ENCODE measurements at regions not wholly inside any gene's neighbourhood (a gene's known extent, or its start where the extent isn't known, plus 50 kb on each side); places are given as distances from the start of the nearest gene placed in this dataset.
"Not testable (repeated sequence)": the region's sequence is repeated elsewhere in the genome, so short reads cannot be mapped to it uniquely, and the experiment has no call there.

GRCh38 chr2:18966131-18966530 is 376.8 kb upstream of the NT5C1B start:
- Histone ChIP-seq H3K4me1 (replicated peaks in 1 of 2) (no peaks in the 10 kb centered on the region), H3K27ac (no peak overlapping the region), H3K4me3 (no peak overlapping the region)
- in situ Hi-C loops (cut with MboI; ENCODE audit: low pct_unique_long_range_greater_than_20kb in 2 of 9, low sequenced_read_pairs in 9 of 9, unreplicated experiment in 9 of 9), result no loop called here
- 0 to 38% (median 17%) methylated on average over 1 of the region's 1 CpG; no CpG with 5 or more reads in 3 of the 10 experiments for WGBS, 10 experiments
- no peak for ATAC-seq (replicated peaks in 6 of 8)

GRCh38 chr2:18963739-18964256 is 374.4 kb upstream of the NT5C1B start:
- 54 to 100% (median 91%) methylated on average over 1 to 3 of the region's 3 CpGs; no CpG with 5 or more reads in 1 of the 10 experiments for WGBS, 10 experiments
- H3K4me1 ChIP-seq (replicated peaks in 1 of 2); H3K27ac ChIP-seq; in situ Hi-C loops (cut with MboI; ENCODE audit: low pct_unique_long_range_greater_than_20kb in 2 of 9, low sequenced_read_pairs in 9 of 9, unreplicated experiment in 9 of 9); ATAC-seq (replicated peaks in 6 of 8); H3K4me3 ChIP-seq: not testable (repeated sequence)

GRCh38 chr2:18961991-18962421 is 372.6 kb upstream of the NT5C1B start:
- no peak for ATAC-seq (replicated peaks in 6 of 8)
- Histone ChIP-seq H3K4me3 (no peak overlapping the region), H3K4me1 (replicated peaks in 1 of 2) (no peaks in the 10 kb centered on the region), H3K27ac (no peak overlapping the region)
- 17 to 98% (median 91%) methylated on average over 1 to 13 of the region's 14 CpGs; no CpG with 5 or more reads in 1 of the 10 experiments for WGBS, 10 experiments
- in situ Hi-C loops (cut with MboI; ENCODE audit: low pct_unique_long_range_greater_than_20kb in 2 of 9, low sequenced_read_pairs in 9 of 9, unreplicated experiment in 9 of 9), result no loop called here

GRCh38 chr2:18959952-18960717 is 370.8 kb upstream of the NT5C1B start:
- no peak for ATAC-seq (replicated peaks in 6 of 8)
- Histone ChIP-seq H3K4me1 (replicated peaks in 1 of 2) (no peaks in the 10 kb centered on the region), H3K4me3 (no peak overlapping the region), H3K27ac (no peak overlapping the region)
- in situ Hi-C loops (cut with MboI; ENCODE audit: low pct_unique_long_range_greater_than_20kb in 2 of 9, low sequenced_read_pairs in 9 of 9, unreplicated experiment in 9 of 9), result no loop called here

GRCh38 chr2:18959200-18959599 is 369.8 kb upstream of the NT5C1B start:
- no peak for ATAC-seq (replicated peaks in 6 of 8)
- H3K27ac ChIP-seq, result no peak overlapping the region
- no peak overlapping the region for H3K4me3 ChIP-seq
- 50 to 100% (median 86%) methylated on average over 1 of the region's 1 CpG; no CpG with 5 or more reads in 3 of the 10 experiments for WGBS, 10 experiments
- H3K4me1 ChIP-seq (replicated peaks in 1 of 2), result no peaks in the 10 kb centered on the region
- in situ Hi-C loops (cut with MboI; ENCODE audit: low pct_unique_long_range_greater_than_20kb in 2 of 9, low sequenced_read_pairs in 9 of 9, unreplicated experiment in 9 of 9), result no loop called here

DNA sequence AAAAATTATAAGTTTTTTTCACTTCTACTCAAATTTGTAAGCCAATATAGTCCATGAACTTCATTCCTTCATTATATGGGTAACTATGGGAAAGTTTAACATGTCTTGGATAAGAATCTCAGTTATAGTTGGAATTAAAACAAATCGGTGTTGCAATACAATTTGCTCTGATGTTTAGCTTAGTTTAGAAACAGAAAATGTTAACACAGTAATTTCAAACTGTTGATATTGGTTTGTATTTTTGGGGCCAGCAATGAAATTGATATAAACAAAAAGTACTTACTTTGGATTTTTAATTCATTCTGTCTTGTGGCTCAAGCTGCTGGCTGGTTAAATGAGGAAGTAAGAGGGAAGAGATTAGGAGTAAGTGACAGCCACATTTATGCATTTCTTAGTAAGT is 368.5 kb upstream of the NT5C1B start:
- Histone ChIP-seq H3K4me1 (replicated peaks in 1 of 2) (no peaks in the 10 kb centered on the region), H3K4me3 (no peak overlapping the region), H3K27ac (no peak overlapping the region)
- WGBS, 10 experiments, result 27 to 100% (median 90%) methylated on average over 1 of the region's 1 CpG; no CpG with 5 or more reads in 2 of the 10 experiments
- in situ Hi-C loops (cut with MboI; ENCODE audit: low pct_unique_long_range_greater_than_20kb in 2 of 9, low sequenced_read_pairs in 9 of 9, unreplicated experiment in 9 of 9), result no loop called here
- no peak for ATAC-seq (replicated peaks in 6 of 8)

- 53 to 100% (median 82%) methylated on average over 1 to 5 of the region's 5 CpGs; no CpG with 5 or more reads in 3 of the 10 experiments for WGBS, 10 experiments
- in situ Hi-C loops (cut with MboI; ENCODE audit: low pct_unique_long_range_greater_than_20kb in 2 of 9, low sequenced_read_pairs in 9 of 9, unreplicated experiment in 9 of 9), result no loop called here
- H3K4me3 ChIP-seq, result no peak overlapping the region
- peak in 1 of 8 experiments; percentile 43 for ATAC-seq (replicated peaks in 6 of 8)
- no peaks in the 10 kb centered on the region for H3K4me1 ChIP-seq (replicated peaks in 1 of 2)
- no peak overlapping the region for H3K27ac ChIP-seq
These were observed 361.0 kb upstream of the NT5C1B start for GRCh38 chr2:18950361-18950851.

DNA sequence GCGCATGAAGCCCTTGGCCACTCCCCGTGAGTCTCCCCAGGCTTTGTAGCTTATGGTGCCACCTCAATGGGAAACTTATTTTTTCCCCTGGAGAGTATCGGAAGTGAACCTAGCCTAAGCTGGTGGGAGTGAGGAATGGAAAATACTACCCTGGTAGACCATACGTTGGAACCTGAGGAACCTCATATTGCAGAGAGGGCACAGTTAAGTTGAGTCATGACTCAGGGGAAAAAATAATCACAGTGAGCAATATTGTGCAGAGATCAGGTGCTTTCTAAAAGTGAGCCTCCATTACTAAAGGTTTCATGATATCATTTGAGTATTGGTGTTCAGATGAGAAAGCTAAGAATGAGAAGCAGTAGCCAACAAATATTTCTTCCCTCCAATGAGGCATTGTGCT is 360.5 kb upstream of the NT5C1B start:
- H3K4me3 ChIP-seq, result no peak overlapping the region
- H3K4me1 ChIP-seq (replicated peaks in 1 of 2), result no peaks in the 10 kb centered on the region
- 68 to 100% (median 95%) methylated on average over 2 to 4 of the region's 4 CpGs for WGBS, 10 experiments
- ATAC-seq (replicated peaks in 6 of 8), result no peak
- in situ Hi-C loops (cut with MboI; ENCODE audit: low pct_unique_long_range_greater_than_20kb in 2 of 9, low sequenced_read_pairs in 9 of 9, unreplicated experiment in 9 of 9), result loop anchor here in 1 of 9 experiments (25.0 kb wide), 1 partner anchor 87 kb away; no protein-coding TSS in a partner anchor
- H3K27ac ChIP-seq, result no peak overlapping the region

DNA sequence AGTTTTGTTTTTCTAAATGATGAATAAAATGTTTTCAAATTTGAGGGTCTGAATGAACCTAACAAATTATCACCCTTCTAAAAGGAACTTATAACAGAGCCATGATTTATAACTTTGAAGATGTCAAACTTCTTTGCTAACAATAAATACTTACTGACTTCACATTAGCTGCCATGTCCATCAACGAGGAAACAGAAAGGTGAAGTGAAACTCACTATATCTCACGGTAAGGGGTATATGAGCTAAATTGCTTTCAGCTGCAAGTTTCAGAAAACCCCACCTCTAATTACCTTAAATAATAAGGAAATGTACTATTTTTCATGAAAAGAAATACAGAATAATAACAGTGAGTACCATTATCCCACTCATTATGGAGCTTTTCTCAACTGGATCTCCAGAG is 350.8 kb upstream of the NT5C1B start:
- 65 to 100% (median 94%) methylated on average over 1 to 2 of the region's 2 CpGs; no CpG with 5 or more reads in 3 of the 10 experiments for WGBS, 10 experiments
- in situ Hi-C loops (cut with MboI; ENCODE audit: low pct_unique_long_range_greater_than_20kb in 2 of 9, low sequenced_read_pairs in 9 of 9, unreplicated experiment in 9 of 9), result loop anchor here in 1 of 9 experiments (25.0 kb wide), 1 partner anchor 97 kb away; no protein-coding TSS in a partner anchor
- no peak overlapping the region for H3K4me3 ChIP-seq
- no peak for ATAC-seq (replicated peaks in 6 of 8)
- H3K4me1 ChIP-seq (replicated peaks in 1 of 2), result no peaks in the 10 kb centered on the region
- no peak overlapping the region for H3K27ac ChIP-seq

GRCh38 chr2:18939740-18940139 is 350.4 kb upstream of the NT5C1B start:
- H3K4me3 ChIP-seq; H3K27ac ChIP-seq; H3K4me1 ChIP-seq (replicated peaks in 1 of 2); ATAC-seq (replicated peaks in 6 of 8): not testable (repeated sequence)
- 57 to 89% (median 78%) methylated on average over 1 to 2 of the region's 5 CpGs; no CpG with 5 or more reads in 6 of the 10 experiments for WGBS, 10 experiments
- in situ Hi-C loops (cut with MboI; ENCODE audit: low pct_unique_long_range_greater_than_20kb in 2 of 9, low sequenced_read_pairs in 9 of 9, unreplicated experiment in 9 of 9), result loop anchor here in 1 of 9 experiments (25.0 kb wide), 1 partner anchor 98 kb away; no protein-coding TSS in a partner anchor

- H3K4me1 ChIP-seq (replicated peaks in 1 of 2), result no peaks in the 10 kb centered on the region
- H3K4me3 ChIP-seq, result no peak overlapping the region
- ATAC-seq (replicated peaks in 6 of 8), result no peak
- in situ Hi-C loops (cut with MboI; ENCODE audit: low pct_unique_long_range_greater_than_20kb in 2 of 9, low sequenced_read_pairs in 9 of 9, unreplicated experiment in 9 of 9), result loop anchor here in 1 of 9 experiments (25.0 kb wide), 1 partner anchor 102 kb away; no protein-coding TSS in a partner anchor
- no peak overlapping the region for H3K27ac ChIP-seq
- WGBS, 10 experiments, result 70 to 100% (median 91%) methylated on average over 1 of the region's 1 CpG; no CpG with 5 or more reads in 2 of the 10 experiments
These were observed 345.5 kb upstream of the NT5C1B start for GRCh38 chr2:18934886-18935285.

DNA sequence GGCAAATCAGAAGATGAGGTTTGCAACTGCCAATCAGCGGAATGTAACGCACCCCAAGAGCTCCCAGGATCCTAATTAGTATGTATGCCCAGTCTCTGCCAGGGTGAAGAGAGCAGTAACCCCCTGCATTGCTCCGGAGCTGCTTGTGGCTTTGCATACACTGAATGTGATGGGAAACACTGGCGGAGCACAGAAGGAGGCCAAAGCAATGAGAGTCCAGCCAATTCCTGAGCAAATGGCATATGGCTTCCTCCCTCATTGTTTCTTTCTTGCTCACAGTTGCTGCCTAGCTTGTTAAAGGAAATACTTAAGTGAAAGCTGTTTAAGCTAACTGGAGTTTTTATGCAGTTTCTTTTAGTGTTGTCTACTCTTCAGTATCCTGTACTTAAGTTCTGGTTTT is 343.5 kb upstream of the NT5C1B start:
- 0 to 100% (median 72%) methylated on average over 1 to 4 of the region's 4 CpGs; no CpG with 5 or more reads in 1 of the 10 experiments for WGBS, 10 experiments
- H3K4me3 ChIP-seq, result no peak overlapping the region
- peak in 3 of 8 experiments; percentile 16 to 70 (median 29) for ATAC-seq (replicated peaks in 6 of 8)
- no peaks in the 10 kb centered on the region for H3K4me1 ChIP-seq (replicated peaks in 1 of 2)
- in situ Hi-C loops (cut with MboI; ENCODE audit: low pct_unique_long_range_greater_than_20kb in 2 of 9, low sequenced_read_pairs in 9 of 9, unreplicated experiment in 9 of 9), result loop anchor here in 1 of 9 experiments (25.0 kb wide), 1 partner anchor 104 kb away; no protein-coding TSS in a partner anchor
- H3K27ac ChIP-seq, result no peak overlapping the region

GRCh38 chr2:18930971-18931370 is 341.6 kb upstream of the NT5C1B start:
- no peak overlapping the region for H3K27ac ChIP-seq
- no peak overlapping the region for H3K4me3 ChIP-seq
- H3K4me1 ChIP-seq (replicated peaks in 1 of 2), result no peaks in the 10 kb centered on the region
- in situ Hi-C loops (cut with MboI; ENCODE audit: low pct_unique_long_range_greater_than_20kb in 2 of 9, low sequenced_read_pairs in 9 of 9, unreplicated experiment in 9 of 9), result loop anchor here in 1 of 9 experiments (25.0 kb wide), 1 partner anchor 106 kb away; no protein-coding TSS in a partner anchor
- 63 to 91% (median 75%) methylated on average over 2 to 6 of the region's 6 CpGs; no CpG with 5 or more reads in 3 of the 10 experiments for WGBS, 10 experiments
- ATAC-seq (replicated peaks in 6 of 8), result peak in 5 of 8 experiments; percentile 72 to 85 (median 80)

Data from motor neuron (in vitro differentiated cells).